DND-41 (cell line): ENCODE measurements at regions not wholly inside any gene's neighbourhood (a gene's known extent, or its start where the extent isn't known, plus 50 kb on each side); places are given as distances from the start of the nearest gene placed in this dataset.

Source experiments
- CTCF ChIP-seq: IDR thresholded peaks from 2 replicates; pipeline ENCODE4 v1.5.1; 2012; ENCODE audit warnings: borderline replicate concordance, low read length, moderate library complexity, mild to moderate bottlenecking; ENCODE audit not compliant: poor library complexity, severe bottlenecking; ENCODE audit errors: extremely low read depth
- EZH2 ChIP-seq: IDR thresholded peaks from 3 replicates; pipeline ENCODE4 v1.6.1; 2012; ENCODE audit warnings: borderline replicate concordance, low read depth, mild to moderate bottlenecking, moderate library complexity, low read length, inconsistent platforms; ENCODE audit not compliant: severe bottlenecking

- TF ChIP-seq EZH2 (no peak), CTCF (no peak)
Observed at GRCh38 chr15:70513819-70514218, 249.5 kb downstream of the UACA start.
